Gastrocnemius medialis (tissue), 4 donors: ENCODE measurements at regions not wholly inside any gene's neighbourhood (a gene's known extent, or its start where the extent isn't known, plus 50 kb on each side); places are given as distances from the start of the nearest gene placed in this dataset.

Experiments
- ATAC-seq, 2 donors: fragments of 150-250 bp; one replicate each; pipeline ENCODE4 v1.9.1; 2016
- DNase-seq, 2 donors: peaks; one replicate each; pipeline ENCODE4 v3.0.0-alpha.2; 2019
- H3K27ac ChIP-seq, 4 donors: fragments of 200-600 bp; sonication (generic); 1 replicate in 1 of 4; 2 replicates in 3 of 4; pipeline ENCODE4 v1.5.1; 2016 to 2018; ENCODE audit warnings: mild to moderate bottlenecking in 2 of 4, moderate library complexity in 1 of 4
- H3K27me3 ChIP-seq, 3 donors: fragments of 200-600 bp; sonication (generic) in 2 of 3; 1 replicate in 1 of 3; 2 replicates in 2 of 3; pipeline versions ENCODE4 v1.5.1 to v1.6.0; 2016 to 2019; ENCODE audit warnings: mild to moderate bottlenecking in 1 of 3, moderate library complexity in 1 of 3
- H3K36me3 ChIP-seq, 2 donors: fragments of 200-600 bp; sonication (generic) in 1 of 2; one replicate each; pipeline ENCODE4 v1.5.1; 2017 to 2018
- H3K4me1 ChIP-seq, 2 donors: fragments of 200-600 bp; sonication (generic) in 1 of 2; one replicate each; pipeline ENCODE4 v1.5.1; 2016 to 2017; ENCODE audit warnings: mild to moderate bottlenecking in 2 of 2
- H3K4me3 ChIP-seq, 4 donors: fragments of 200-600 bp; sonication (generic) in 3 of 4; 1 replicate in 1 of 4; 2 replicates in 3 of 4; pipeline ENCODE4 v1.5.1; 2016 to 2019; ENCODE audit warnings: mild to moderate bottlenecking in 2 of 4
- H3K9me3 ChIP-seq, 3 donors: fragments of 200-600 bp; sonication (generic) in 2 of 3; 1 replicate in 1 of 3; 2 replicates in 2 of 3; pipeline ENCODE4 v1.5.1; 2016 to 2019
- CTCF ChIP-seq, 5 experiments: fragments of 450-650 bp in 3 of 5; fragments of 200-600 bp in 2 of 5; sonication (generic) in 2 of 5; IDR thresholded peaks in 4 of 5; conservative IDR thresholded peaks in 1 of 5; 1 replicate in 4 of 5; 2 replicates in 1 of 5; pipeline ENCODE4 v1.5.1; 2016 to 2019; ENCODE audit warnings: antibody characterized with exemption in 5 of 5, mild to moderate bottlenecking in 3 of 5, moderate library complexity in 3 of 5
- POLR2A ChIP-seq, 2 donors: fragments of 450-650 bp; IDR thresholded peaks; one replicate each; pipeline ENCODE4 v1.6.1; 2017; ENCODE audit warnings: antibody characterized with exemption in 2 of 2, mild to moderate bottlenecking in 2 of 2, moderate library complexity in 2 of 2
- in situ Hi-C, 4 donors: fragments of 200-750 bp; cut with MboI; loops; one replicate each; pipeline versions ENCODE4 v1.15.0 to v1.8.0; 2017; ENCODE audit warnings: low sequenced_read_pairs in 4 of 4
- intact Hi-C: fragments of 100-400 bp; cut with DNase I; formaldehyde crosslinking; loops from one replicate; pipeline ENCODE4 v1.15.1; 2023; ENCODE audit warnings: low total_unique reads

DNA sequence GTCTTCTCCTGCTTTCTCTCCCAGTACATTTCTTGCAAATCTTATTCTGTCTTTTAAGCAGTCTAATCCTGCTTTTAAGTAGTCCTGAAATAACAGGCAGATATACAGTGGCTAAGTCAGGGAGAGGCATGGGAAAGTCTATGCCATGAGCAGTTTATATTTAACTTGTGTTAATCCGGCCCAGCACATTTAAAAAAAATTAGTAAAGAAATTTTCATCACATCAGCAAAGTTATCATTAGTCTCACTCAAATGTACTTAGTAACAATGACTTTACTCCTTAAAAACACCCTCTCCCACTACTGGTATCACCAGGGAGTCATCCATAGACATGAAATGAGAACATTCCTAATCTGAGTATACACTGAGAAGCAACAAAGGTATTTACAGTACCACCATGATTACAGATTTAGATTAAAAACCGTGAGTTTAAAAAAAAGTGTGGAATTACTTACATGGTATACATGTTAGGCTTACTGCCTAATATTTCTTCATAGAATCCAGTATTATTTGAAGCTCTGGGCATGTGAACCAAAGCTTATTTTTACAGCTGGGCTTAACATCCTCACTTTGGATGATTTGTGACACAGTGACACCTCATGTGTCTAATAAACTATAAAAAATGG lies 75.9 kb upstream of the DAB2 start:
- TF ChIP-seq POLR2A (IDR thresholded peaks at IDR 0.05) (no peak), CTCF (IDR thresholded peaks at IDR 0.05 in 4 of 5, conservative IDR thresholded peaks at IDR 0.05 in 1 of 5) (no peak)
- in situ Hi-C loops = no loop called here
- DNase-seq = no peak
- Histone ChIP-seq H3K27ac (no peak overlapping the region), H3K4me1 (no peaks in the 10 kb centered on the region), H3K9me3 (no peaks in the 10 kb centered on the region), H3K36me3 (no peaks in the 10 kb centered on the region), H3K27me3 (no peaks in the 10 kb centered on the region), H3K4me3 (no peak overlapping the region)
- ATAC-seq = no peak
- intact Hi-C loops = no loop called here

DNA sequence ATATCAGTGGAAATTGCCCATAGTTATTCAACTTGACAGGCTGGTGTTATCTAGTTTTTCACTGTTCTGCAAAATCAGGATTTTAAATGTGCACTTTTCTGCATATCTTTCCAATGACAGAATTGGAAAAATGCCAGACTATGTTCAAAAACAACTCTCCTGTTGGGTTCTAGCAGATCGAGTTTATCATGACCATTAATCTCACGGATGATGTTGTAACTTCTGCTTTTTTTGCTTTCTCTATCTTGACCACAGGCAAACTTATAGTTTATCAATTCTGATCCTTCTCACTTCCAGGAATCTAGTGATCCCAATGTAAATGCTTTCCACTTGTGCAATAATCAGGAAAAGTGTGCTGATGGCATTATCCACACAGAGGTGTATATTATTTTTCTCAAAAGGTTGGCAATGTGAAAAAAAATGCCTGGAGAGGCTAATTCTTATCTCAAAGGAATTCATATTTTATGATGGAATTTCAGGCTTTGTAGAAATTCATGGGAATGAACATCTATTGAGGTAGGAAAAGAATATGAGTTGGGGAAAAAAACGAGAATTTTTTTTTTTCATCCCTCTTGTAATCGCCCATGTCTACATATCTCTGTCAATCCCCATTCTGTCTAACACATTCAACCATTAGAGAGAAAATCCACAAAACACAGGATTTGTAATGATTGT lies 73.6 kb upstream of the DAB2 start:
- intact Hi-C loops (no loop called here), in situ Hi-C loops (no loop called here)
- H3K36me3 ChIP-seq = no peaks in the 10 kb centered on the region

DNA sequence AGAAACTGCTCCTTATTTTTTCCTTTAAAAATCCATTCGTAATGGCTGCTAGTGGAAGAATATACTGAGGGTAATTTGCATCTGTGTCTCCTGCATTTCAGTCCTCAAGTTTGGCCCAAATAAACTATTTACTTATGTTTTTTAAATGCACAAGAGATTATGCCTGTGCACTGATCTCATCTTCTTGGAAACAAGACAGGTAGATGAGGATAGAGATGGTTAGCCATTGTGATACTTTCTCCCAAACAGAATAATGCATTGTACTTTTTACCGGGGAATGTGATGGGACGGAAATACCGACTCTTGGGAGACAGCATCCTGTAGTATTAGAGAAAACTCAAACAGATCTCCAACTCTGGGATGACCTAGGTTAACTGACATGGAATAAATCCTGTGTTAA lies 72.5 kb upstream of the DAB2 start:
- Histone ChIP-seq H3K27me3 (no peaks in the 10 kb centered on the region), H3K27ac (no peak overlapping the region), H3K9me3 (no peaks in the 10 kb centered on the region), H3K36me3 (no peaks in the 10 kb centered on the region), H3K4me3 (no peak overlapping the region), H3K4me1 (peaks cover 6% of the 10 kb centered on the region in 2 donors)
- no peak for ATAC-seq
- intact Hi-C loops = no loop called here
- TF ChIP-seq CTCF (IDR thresholded peaks at IDR 0.05 in 4 of 5, conservative IDR thresholded peaks at IDR 0.05 in 1 of 5) (no peak), POLR2A (IDR thresholded peaks at IDR 0.05) (no peak)
- DNase-seq = no peak
- in situ Hi-C loops = no loop called here

More for the DNA sequence above, 73.6 kb upstream of the DAB2 start:
- Histone ChIP-seq H3K27ac (no peak overlapping the region), H3K4me3 (no peak overlapping the region), H3K4me1 (peaks cover 6% of the 10 kb centered on the region in 2 donors), H3K27me3 (no peaks in the 10 kb centered on the region), H3K9me3 (no peaks in the 10 kb centered on the region)
- no peak for TF ChIP-seq CTCF (IDR thresholded peaks at IDR 0.05 in 4 of 5, conservative IDR thresholded peaks at IDR 0.05 in 1 of 5)
- no peak for TF ChIP-seq POLR2A (IDR thresholded peaks at IDR 0.05)
- ATAC-seq (no peak), DNase-seq (no peak)

GRCh38 chr5:39495227-39495626 lies 70.4 kb upstream of the DAB2 start:
- no peaks in the 10 kb centered on the region for H3K9me3 ChIP-seq
- in situ Hi-C loops (no loop called here), intact Hi-C loops (no loop called here)
- H3K27me3 ChIP-seq = no peaks in the 10 kb centered on the region
- peaks cover 6% of the 10 kb centered on the region in 2 donors for H3K4me1 ChIP-seq
- no peak for TF ChIP-seq CTCF (IDR thresholded peaks at IDR 0.05 in 4 of 5, conservative IDR thresholded peaks at IDR 0.05 in 1 of 5)
- no peak for TF ChIP-seq POLR2A (IDR thresholded peaks at IDR 0.05)
- DNase-seq (no peak), ATAC-seq (no peak)
- no peak overlapping the region for H3K4me3 ChIP-seq
- H3K36me3 ChIP-seq = no peaks in the 10 kb centered on the region
- H3K27ac ChIP-seq = peak overlapping the region in 1 of 4 donors; percentile 14
